IMR-90 (cell line): ENCODE measurements at regions not wholly inside any gene's neighbourhood (a gene's known extent, or its start where the extent isn't known, plus 50 kb on each side); places are given as distances from the start of the nearest gene placed in this dataset.

Experiments
- ATAC-seq: fragments of 200-7000 bp; cut with Tn5 transposase; 2 replicates; pipeline ENCODE4 v1.9.1; 2020; ENCODE audit warnings: low read depth, mild to moderate bottlenecking, moderate library complexity
- BruUV-seq: library from RNA; stranded (reverse); fragments of 400-500 nt; replicated peaks from 2 replicates; lab custom pipeline; 2021; lab: Mats Ljungman, UMichigan
- CTCF ChIA-PET: fragments of 300-600 bp; formaldehyde crosslinking; extraction: SDS; loops from one replicate; lab custom pipeline; 2021; ENCODE audit warnings: antibody characterized with exemption; lab: Yijun Ruan, JAX
- POLR2A ChIA-PET: fragments of 300-600 bp; sonication (Branson Sonifier 250); formaldehyde crosslinking; loops from one replicate; lab custom pipeline; 2022; ENCODE audit warnings: antibody characterized with exemption; ENCODE audit not compliant: unreplicated experiment; lab: Charles Lee
- DNase-seq: peaks from one replicate; pipeline ENCODE4 v3.0.0; 2013
- H2AFZ ChIP-seq: replicated peaks from 2 replicates; pipeline ENCODE3; 2013; ENCODE audit warnings: low read length, mild to moderate bottlenecking; ENCODE audit not compliant: poor library complexity
- H2AK5ac ChIP-seq: 2 replicates; pipeline ENCODE4 v1.6.1; 2013; ENCODE audit warnings: low read depth, low read length, inconsistent platforms
- H2AK9ac ChIP-seq: replicated peaks from 2 replicates; pipeline ENCODE3; 2013; ENCODE audit warnings: mild to moderate bottlenecking, low read depth, low read length, moderate library complexity; ENCODE audit not compliant: poor library complexity
- H2BK120ac ChIP-seq: 2 replicates; pipeline ENCODE4 v1.6.1; 2013; ENCODE audit warnings: low read depth, low read length, inconsistent platforms
- H2BK15ac ChIP-seq: 3 replicates; pipeline ENCODE4 v1.6.1; 2013; ENCODE audit warnings: low read depth, low read length, inconsistent platforms
- H2BK20ac ChIP-seq: 2 replicates; pipeline ENCODE4 v1.6.1; 2013; ENCODE audit warnings: low read depth, mild to moderate bottlenecking, inconsistent platforms, low read length, moderate library complexity
- H2BK5ac ChIP-seq: 2 replicates; pipeline ENCODE4 v1.6.1; 2013; ENCODE audit warnings: mild to moderate bottlenecking, low read depth, low read length, inconsistent platforms; ENCODE audit not compliant: poor library complexity, severe bottlenecking
- H3K14ac ChIP-seq: replicated peaks from 2 replicates; pipeline ENCODE4 v1.6.1; 2013; ENCODE audit warnings: low read depth, low read length, inconsistent platforms
- H3K18ac ChIP-seq: 2 replicates; pipeline ENCODE4 v1.6.1; 2013; ENCODE audit warnings: low read depth, low read length, control low read depth
- H3K23ac ChIP-seq: 2 replicates; pipeline ENCODE4 v1.6.1; 2013; ENCODE audit warnings: low read depth, low read length, inconsistent platforms
- H3K27ac ChIP-seq: 2 replicates; pipeline ENCODE4 v1.5.1; 2013; ENCODE audit warnings: mild to moderate bottlenecking, control low read depth, low read length; ENCODE audit not compliant: insufficient read depth
- H3K27me3 ChIP-seq: 2 replicates; pipeline ENCODE4 v1.6.1; 2013; ENCODE audit warnings: low read length; ENCODE audit not compliant: control insufficient read depth, insufficient read depth
- H3K36me3 ChIP-seq: 2 replicates; pipeline ENCODE4 v1.6.1; 2013; ENCODE audit warnings: low read length, mixed read lengths; ENCODE audit not compliant: control insufficient read depth, insufficient read depth
- H3K4ac ChIP-seq: 2 replicates; pipeline ENCODE4 v1.6.1; 2013; ENCODE audit warnings: low read depth, low read length, inconsistent platforms
- H3K4me1 ChIP-seq: 2 replicates; pipeline ENCODE4 v1.6.1; 2013; ENCODE audit warnings: low read length, mixed read lengths; ENCODE audit not compliant: control insufficient read depth, insufficient read depth
- H3K4me2 ChIP-seq: 2 replicates; pipeline ENCODE4 v1.6.1; 2013; ENCODE audit warnings: low read depth, mild to moderate bottlenecking, control low read depth, low read length, moderate library complexity
- H3K4me3 ChIP-seq: 2 replicates; pipeline ENCODE4 v1.5.1; 2013; ENCODE audit warnings: low read depth, mild to moderate bottlenecking, control low read depth, low read length, moderate library complexity; ENCODE audit not compliant: insufficient read depth
- H3K56ac ChIP-seq: 2 replicates; pipeline ENCODE4 v1.6.1; 2013; ENCODE audit warnings: low read length, inconsistent platforms; ENCODE audit not compliant: insufficient read depth; ENCODE audit errors: extremely low read depth
- H3K79me1 ChIP-seq, 2 experiments: 2 replicates each; pipeline ENCODE4 v1.6.1; 2013; ENCODE audit warnings: low read length in 2 of 2, inconsistent platforms in 1 of 2, low read depth in 1 of 2
- H3K9ac ChIP-seq: 2 replicates; pipeline ENCODE4 v1.6.1; 2013; ENCODE audit warnings: low read depth, low read length, control low read depth
- H3K9me1 ChIP-seq: 2 replicates; pipeline ENCODE4 v1.6.1; 2013; ENCODE audit warnings: low read length, inconsistent platforms; ENCODE audit not compliant: insufficient read depth
- H3K9me3 ChIP-seq: 2 replicates; pipeline ENCODE4 v1.6.1; 2013; ENCODE audit warnings: low read length; ENCODE audit not compliant: control insufficient read depth, insufficient read depth
- H4K20me1 ChIP-seq: 2 replicates; pipeline ENCODE4 v1.6.1; 2013; ENCODE audit warnings: low read length, inconsistent platforms; ENCODE audit not compliant: insufficient read depth
- H4K5ac ChIP-seq: 2 replicates; pipeline ENCODE4 v1.6.1; 2013; ENCODE audit warnings: mild to moderate bottlenecking, low read depth, low read length, control low read depth
- H4K8ac ChIP-seq, 2 experiments: 2 replicates each; pipeline ENCODE4 v1.6.1; 2013; ENCODE audit warnings: low read depth in 2 of 2, low read length in 2 of 2, control low read depth in 1 of 2, inconsistent platforms in 1 of 2
- H4K91ac ChIP-seq: 2 replicates; pipeline ENCODE4 v1.6.1; 2013; ENCODE audit warnings: low read depth, low read length, inconsistent platforms; ENCODE audit not compliant: insufficient read depth
- BHLHE40 ChIP-seq: fragments of 150-350 bp; IDR thresholded peaks from 2 replicates; pipeline ENCODE4 v1.6.1; 2016; ENCODE audit warnings: mild to moderate bottlenecking, low read depth, low read length
- CEBPB ChIP-seq: IDR thresholded peaks from 2 replicates; pipeline ENCODE4 v1.6.1; 2012; ENCODE audit warnings: low read depth, low read length, improper control_type of control experiment
- CHD1 ChIP-seq: IDR thresholded peaks from 2 replicates; pipeline ENCODE4 v1.6.1; 2012; ENCODE audit warnings: low read depth, low read length, improper control_type of control experiment
- FOS ChIP-seq: fragments of 150-350 bp; IDR thresholded peaks from 2 replicates; pipeline ENCODE4 v1.6.1; 2016; ENCODE audit warnings: low read depth, low read length
- MAFK ChIP-seq: IDR thresholded peaks from 2 replicates; pipeline ENCODE4 v1.6.1; 2012; ENCODE audit warnings: low read depth, low read length, improper control_type of control experiment
- MAZ ChIP-seq: IDR thresholded peaks from 2 replicates; pipeline ENCODE4 v1.6.1; 2012; ENCODE audit warnings: low read depth, mild to moderate bottlenecking, low read length, improper control_type of control experiment, moderate library complexity, borderline replicate concordance
- MXI1 ChIP-seq: IDR thresholded peaks from 2 replicates; pipeline ENCODE4 v1.6.1; 2012; ENCODE audit warnings: low read depth, mild to moderate bottlenecking, low read length, moderate library complexity, borderline replicate concordance
- NFE2L2 ChIP-seq: fragments of 150-350 bp; IDR thresholded peaks from 2 replicates; pipeline ENCODE4 v1.6.1; 2016; ENCODE audit warnings: low read depth, mild to moderate bottlenecking, low read length
- POLR2A ChIP-seq: IDR thresholded peaks from 2 replicates; pipeline ENCODE4 v1.6.1; 2012; ENCODE audit warnings: mild to moderate bottlenecking, low read depth, low read length
- RAD21 ChIP-seq: IDR thresholded peaks from 2 replicates; pipeline ENCODE4 v1.6.1; 2012; ENCODE audit warnings: low read length, improper control_type of control experiment
- RCOR1 ChIP-seq: IDR thresholded peaks from 2 replicates; pipeline ENCODE4 v1.6.1; 2012; ENCODE audit warnings: mild to moderate bottlenecking, low read length, improper control_type of control experiment; ENCODE audit not compliant: insufficient replicate concordance
- RFX5 ChIP-seq: IDR thresholded peaks from 2 replicates; pipeline ENCODE4 v1.8.0; 2012; ENCODE audit warnings: low read depth, mild to moderate bottlenecking, low read length, moderate library complexity
- SMC3 ChIP-seq: fragments of 150-350 bp; IDR thresholded peaks from 2 replicates; pipeline ENCODE4 v1.6.1; 2016; ENCODE audit warnings: low read depth, mild to moderate bottlenecking, antibody characterized with exemption, low read length, moderate library complexity
- USF2 ChIP-seq: fragments of 150-350 bp; IDR thresholded peaks from 2 replicates; pipeline ENCODE4 v1.6.1; 2017; ENCODE audit warnings: mild to moderate bottlenecking, antibody characterized with exemption, low read length, low read depth
- WGBS, 2 experiments: methylation state at CpG; one replicate each; pipeline versions ENCODE4 v1.1.5 to v1.1.7; 2013; ENCODE audit warnings: missing lambda C conversion rate in 2 of 2; ENCODE audit not compliant: insufficient read length in 1 of 2; ENCODE audit errors: extremely low coverage in 2 of 2; 5-methylcytosine and 5-hydroxymethylcytosine counted together
- dilution Hi-C: fragments of 300-500 bp; cut with HindIII; formaldehyde crosslinking; loops from one replicate; pipeline ENCODE4 v1.14.3; 2018; ENCODE audit warnings: low sequenced_read_pairs; ENCODE audit not compliant: unreplicated experiment
- in situ Hi-C: fragments of 300-500 bp; cut with MboI; formaldehyde crosslinking; loops from 3 replicates; pipeline ENCODE4 v1.14.3; 2019; ENCODE audit warnings: low sequenced_read_pairs, inconsistent platforms, mixed read lengths
- intact Hi-C: fragments of 100-400 bp; cut with micrococcal nuclease; formaldehyde crosslinking; loops from 2 replicates; pipeline ENCODE4 v1.10.0; 2022
- TF ChIP-seq, protein P1 (sequence below): fragments of 150-350 bp; IDR thresholded peaks from 2 replicates; pipeline ENCODE4 v1.6.1; 2016; ENCODE audit warnings: low read depth, mild to moderate bottlenecking, low read length, moderate library complexity, borderline replicate concordance
- TF ChIP-seq, protein P2 (sequence below): conservative IDR thresholded peaks from 2 replicates; pipeline ENCODE4 v1.5.1; 2012; ENCODE audit warnings: mild to moderate bottlenecking, low read depth, low read length, improper control_type of control experiment

DNA sequence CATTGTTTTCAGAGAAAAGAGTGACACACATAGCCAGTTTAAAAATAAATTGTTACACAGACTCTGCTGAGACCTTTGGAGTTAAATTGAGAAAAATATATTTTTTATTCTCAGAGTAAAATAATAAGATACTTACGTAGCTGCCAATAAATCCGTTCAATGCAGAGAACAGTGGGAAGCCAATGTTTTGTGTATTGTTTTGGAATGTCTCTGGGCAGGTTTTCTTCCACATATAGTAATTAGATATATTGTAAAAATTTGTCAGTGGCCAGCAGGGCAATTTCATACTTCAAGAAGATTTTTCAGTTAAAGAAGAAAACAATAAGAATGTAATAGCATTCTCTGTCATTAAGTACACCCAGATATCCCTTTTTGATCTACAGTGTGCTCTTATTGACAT lies 999.5 kb upstream of the INTU start:
- H3K9me3 ChIP-seq = no peaks in the 10 kb centered on the region
- no peak overlapping the region for H2BK15ac ChIP-seq
- no peak overlapping the region for H2AK9ac ChIP-seq
- no peak overlapping the region for H2BK20ac ChIP-seq
- no peaks in the 10 kb centered on the region for H3K36me3 ChIP-seq
- no peak overlapping the region for H3K4me2 ChIP-seq
- no peak overlapping the region for H3K27ac ChIP-seq
- H2BK120ac ChIP-seq = no peak overlapping the region
- BruUV-seq = no TSS peak
- intact Hi-C loops = no loop called here
- TF ChIP-seq CHD1 (no peak), BHLHE40 (no peak), USF2 (no peak), POLR2A (no peak), NFE2L2 (no peak), MAZ (no peak), RAD21 (no peak), MXI1 (no peak), MAFK (no peak), SMC3 (no peak), FOS (no peak), CEBPB (no peak), RFX5 (no peak), RCOR1 (no peak)
- TF ChIP-seq, protein P1, sequence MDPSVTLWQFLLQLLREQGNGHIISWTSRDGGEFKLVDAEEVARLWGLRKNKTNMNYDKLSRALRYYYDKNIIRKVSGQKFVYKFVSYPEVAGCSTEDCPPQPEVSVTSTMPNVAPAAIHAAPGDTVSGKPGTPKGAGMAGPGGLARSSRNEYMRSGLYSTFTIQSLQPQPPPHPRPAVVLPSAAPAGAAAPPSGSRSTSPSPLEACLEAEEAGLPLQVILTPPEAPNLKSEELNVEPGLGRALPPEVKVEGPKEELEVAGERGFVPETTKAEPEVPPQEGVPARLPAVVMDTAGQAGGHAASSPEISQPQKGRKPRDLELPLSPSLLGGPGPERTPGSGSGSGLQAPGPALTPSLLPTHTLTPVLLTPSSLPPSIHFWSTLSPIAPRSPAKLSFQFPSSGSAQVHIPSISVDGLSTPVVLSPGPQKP = no peak
- TF ChIP-seq, protein P2, sequence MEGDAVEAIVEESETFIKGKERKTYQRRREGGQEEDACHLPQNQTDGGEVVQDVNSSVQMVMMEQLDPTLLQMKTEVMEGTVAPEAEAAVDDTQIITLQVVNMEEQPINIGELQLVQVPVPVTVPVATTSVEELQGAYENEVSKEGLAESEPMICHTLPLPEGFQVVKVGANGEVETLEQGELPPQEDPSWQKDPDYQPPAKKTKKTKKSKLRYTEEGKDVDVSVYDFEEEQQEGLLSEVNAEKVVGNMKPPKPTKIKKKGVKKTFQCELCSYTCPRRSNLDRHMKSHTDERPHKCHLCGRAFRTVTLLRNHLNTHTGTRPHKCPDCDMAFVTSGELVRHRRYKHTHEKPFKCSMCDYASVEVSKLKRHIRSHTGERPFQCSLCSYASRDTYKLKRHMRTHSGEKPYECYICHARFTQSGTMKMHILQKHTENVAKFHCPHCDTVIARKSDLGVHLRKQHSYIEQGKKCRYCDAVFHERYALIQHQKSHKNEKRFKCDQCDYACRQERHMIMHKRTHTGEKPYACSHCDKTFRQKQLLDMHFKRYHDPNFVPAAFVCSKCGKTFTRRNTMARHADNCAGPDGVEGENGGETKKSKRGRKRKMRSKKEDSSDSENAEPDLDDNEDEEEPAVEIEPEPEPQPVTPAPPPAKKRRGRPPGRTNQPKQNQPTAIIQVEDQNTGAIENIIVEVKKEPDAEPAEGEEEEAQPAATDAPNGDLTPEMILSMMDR = no peak
- no peak overlapping the region for H3K56ac ChIP-seq
- H3K4me1 ChIP-seq = peaks cover 3% of the 10 kb centered on the region; the same call in 1 of the 2 replicates
- H4K20me1 ChIP-seq = no peaks in the 10 kb centered on the region
- no peak overlapping the region for H4K5ac ChIP-seq
- in situ Hi-C loops = no loop called here
- ATAC-seq (no peak), DNase-seq (no peak)
- dilution Hi-C loops = no loop called here
- H3K27me3 ChIP-seq = no peaks in the 10 kb centered on the region
- no peak overlapping the region for H3K18ac ChIP-seq
- H4K91ac ChIP-seq = no peak overlapping the region
- H4K8ac ChIP-seq = no peak overlapping the region
- no peak overlapping the region for H3K14ac ChIP-seq
- no peak overlapping the region for H2BK5ac ChIP-seq
- ChIA-PET CTCF (no interaction called here), POLR2A (no interaction called here)
- H3K9me1 ChIP-seq = no peaks in the 10 kb centered on the region
- no peak overlapping the region for H3K23ac ChIP-seq
- H2AK5ac ChIP-seq = no peak overlapping the region
- no CpG with 5 or more reads among the region's 2 CpGs for WGBS, 2 experiments
- no peak overlapping the region for H3K9ac ChIP-seq
- no peak overlapping the region for H3K4me3 ChIP-seq
- no peak overlapping the region for H3K4ac ChIP-seq
- no peaks in the 10 kb centered on the region for H3K79me1 ChIP-seq
- no peak overlapping the region for H2AFZ ChIP-seq
